Tibial nerve (tissue), 4 donors: ENCODE measurements at regions not wholly inside any gene's neighbourhood (a gene's known extent, or its start where the extent isn't known, plus 50 kb on each side); places are given as distances from the start of the nearest gene placed in this dataset.

ENCODE experiments used
- DNase-seq, 2 donors: peaks; one replicate each; pipeline ENCODE4 v3.0.0-alpha.2; 2019; ENCODE audit warnings: low spot score in 2 of 2
- H3K27ac ChIP-seq, 4 donors: fragments of 200-600 bp; sonication (generic) in 3 of 4; one replicate each; pipeline ENCODE4 v1.5.1; 2017 to 2019; ENCODE audit warnings: mild to moderate bottlenecking in 1 of 4
- H3K27me3 ChIP-seq, 2 donors: fragments of 200-600 bp; sonication (generic) in 1 of 2; one replicate each; pipeline versions ENCODE4 v1.5.1 to v1.6.0; 2017 to 2019
- H3K36me3 ChIP-seq, 3 donors: fragments of 200-600 bp; sonication (generic); one replicate each; pipeline ENCODE4 v1.5.1; 2018 to 2019
- H3K4me1 ChIP-seq, 4 donors: fragments of 200-600 bp; sonication (generic) in 3 of 4; one replicate each; pipeline ENCODE4 v1.5.1; 2017 to 2019
- H3K4me3 ChIP-seq, 4 donors: fragments of 200-600 bp; sonication (generic) in 3 of 4; one replicate each; pipeline ENCODE4 v1.5.1; 2017 to 2019; ENCODE audit warnings: mild to moderate bottlenecking in 1 of 4, moderate library complexity in 1 of 4
- H3K9me3 ChIP-seq, 4 donors: fragments of 200-600 bp; sonication (generic) in 3 of 4; one replicate each; pipeline ENCODE4 v1.5.1; 2017 to 2019
- CTCF ChIP-seq, 5 experiments: fragments of 200-600 bp in 3 of 5; fragments of 450-650 bp in 2 of 5; sonication (generic) in 3 of 5; IDR thresholded peaks; one replicate each; pipeline ENCODE4 v1.5.1; 2016 to 2019; ENCODE audit warnings: antibody characterized with exemption in 5 of 5, mild to moderate bottlenecking in 3 of 5, moderate library complexity in 2 of 5
- EP300 ChIP-seq, 2 donors: sonication (generic); formaldehyde crosslinking; IDR thresholded peaks; one replicate each; pipeline ENCODE4 v1.6.1; 2017; ENCODE audit warnings: antibody characterized with exemption in 2 of 2, mild to moderate bottlenecking in 1 of 2
- POLR2A ChIP-seq, 2 donors: fragments of 450-650 bp; IDR thresholded peaks; one replicate each; pipeline ENCODE4 v1.6.1; 2017; ENCODE audit warnings: antibody characterized with exemption in 2 of 2, mild to moderate bottlenecking in 2 of 2, moderate library complexity in 2 of 2
- WGBS, 2 donors: methylation state at CpG; one replicate each; pipeline ENCODE4 v1.1.5; 2018; 5-methylcytosine and 5-hydroxymethylcytosine counted together

GRCh38 chr6:45741437-45742171, 274.1 kb downstream of the CLIC5 start:
- peak; percentile 21 to 35 for DNase-seq
- Histone ChIP-seq H3K9me3 (no peaks in the 10 kb centered on the region), H3K4me1 (peaks cover 0 to 21% (median 0%) of the 10 kb centered on the region in 4 donors), H3K27ac (peak overlapping the region; percentile 1 to 68 (median 58)), H3K27me3 (no peaks in the 10 kb centered on the region), H3K36me3 (no peaks in the 10 kb centered on the region), H3K4me3 (peak overlapping the region in 1 of 4 donors; percentile 1)
- WGBS, 2 donors: 58 to 59% methylated on average over 9 of the region's 9 CpGs
- TF ChIP-seq POLR2A (IDR thresholded peaks at IDR 0.05) (no peak), EP300 (IDR thresholded peaks at IDR 0.05) (peak in 1 of 2 donors; percentile 32), CTCF (IDR thresholded peaks at IDR 0.05) (no peak)

GRCh38 chr6:45739058-45739457, 276.6 kb downstream of the CLIC5 start:
- no peak overlapping the region for H3K4me3 ChIP-seq
- 98% methylated on average over 3 of the region's 3 CpGs for WGBS, 2 donors

GRCh38 chr6:45738057-45738455, 277.6 kb downstream of the CLIC5 start:
- H3K9me3 ChIP-seq: no peaks in the 10 kb centered on the region
- H3K4me1 ChIP-seq: peaks cover 0 to 21% (median 0%) of the 10 kb centered on the region in 4 donors
- 81 to 89% methylated on average over 5 of the region's 5 CpGs for whole genome bisulfite sequencing, 2 donors
- no peaks in the 10 kb centered on the region for H3K36me3 ChIP-seq
- H3K27me3 ChIP-seq: no peaks in the 10 kb centered on the region
- no peak overlapping the region for H3K4me3 ChIP-seq
- no peak for DNase-seq
- TF ChIP-seq POLR2A (IDR thresholded peaks at IDR 0.05) (no peak), EP300 (IDR thresholded peaks at IDR 0.05) (no peak), CTCF (IDR thresholded peaks at IDR 0.05) (no peak)
- H3K27ac ChIP-seq: no peak overlapping the region

More at GRCh38 chr6:45739058-45739457, 276.6 kb downstream of the CLIC5 start:
- no peaks in the 10 kb centered on the region for H3K27me3 ChIP-seq
- no peak for DNase-seq
- no peak overlapping the region for H3K27ac ChIP-seq
- peaks cover 0 to 21% (median 0%) of the 10 kb centered on the region in 4 donors for H3K4me1 ChIP-seq
- H3K9me3 ChIP-seq: no peaks in the 10 kb centered on the region
- no peaks in the 10 kb centered on the region for H3K36me3 ChIP-seq
- no peak for TF ChIP-seq CTCF (IDR thresholded peaks at IDR 0.05)

- H3K27ac ChIP-seq: no peak overlapping the region
- peaks cover 0 to 17% (median 0%) of the 10 kb centered on the region in 4 donors for H3K4me1 ChIP-seq
- 72 to 76% methylated on average over 9 of the region's 9 CpGs for WGBS, 2 donors
- no peak overlapping the region for H3K4me3 ChIP-seq
- no peaks in the 10 kb centered on the region for H3K9me3 ChIP-seq
- no peaks in the 10 kb centered on the region for H3K27me3 ChIP-seq
- no peak for TF ChIP-seq CTCF (IDR thresholded peaks at IDR 0.05)
- no peak for TF ChIP-seq EP300 (IDR thresholded peaks at IDR 0.05)
- no peak for TF ChIP-seq POLR2A (IDR thresholded peaks at IDR 0.05)
- H3K36me3 ChIP-seq: no peaks in the 10 kb centered on the region
- DNase-seq: no peak
Measured at GRCh38 chr6:45737331-45738056, 278.2 kb downstream of the CLIC5 start.

- H3K9me3 ChIP-seq: no peaks in the 10 kb centered on the region
- peaks cover 0 to 5% (median 0%) of the 10 kb centered on the region in 4 donors for H3K4me1 ChIP-seq
- 84 to 88% methylated on average over 5 of the region's 5 CpGs for WGBS, 2 donors
- H3K36me3 ChIP-seq: no peaks in the 10 kb centered on the region
- TF ChIP-seq POLR2A (IDR thresholded peaks at IDR 0.05) (no peak), EP300 (IDR thresholded peaks at IDR 0.05) (no peak), CTCF (IDR thresholded peaks at IDR 0.05) (no peak)
- no peak overlapping the region for H3K27ac ChIP-seq
- no peaks in the 10 kb centered on the region for H3K27me3 ChIP-seq
- no peak for DNase-seq
- H3K4me3 ChIP-seq: no peak overlapping the region
Measured at GRCh38 chr6:45736134-45736533, 279.5 kb downstream of the CLIC5 start.
